Vagina (tissue), 2 donors: ENCODE measurements at regions not wholly inside any gene's neighbourhood (a gene's known extent, or its start where the extent isn't known, plus 50 kb on each side); places are given as distances from the start of the nearest gene placed in this dataset.

Experiments used
- CTCF ChIP-seq, 3 experiments: fragments of 450-650 bp in 2 of 3; fragments of 200-600 bp in 1 of 3; sonication (generic) in 1 of 3; IDR thresholded peaks; one replicate each; pipeline ENCODE4 v1.5.1; 2017 to 2019; ENCODE audit warnings: antibody characterized with exemption in 3 of 3, mild to moderate bottlenecking in 2 of 3, moderate library complexity in 2 of 3
- POLR2A ChIP-seq, 2 donors: fragments of 450-650 bp; IDR thresholded peaks; one replicate each; pipeline ENCODE4 v1.6.1; 2017; ENCODE audit warnings: antibody characterized with exemption in 2 of 2, mild to moderate bottlenecking in 2 of 2, moderate library complexity in 2 of 2

GRCh38 chr6:53424300-53424699 is 75.5 kb upstream of the ELOVL5 start:
- TF ChIP-seq CTCF (IDR thresholded peaks at IDR 0.05), result no peak
- TF ChIP-seq POLR2A (IDR thresholded peaks at IDR 0.05), result no peak
